HepG2 (cell line): ENCODE measurements at regions not wholly inside any gene's neighbourhood (a gene's known extent, or its start where the extent isn't known, plus 50 kb on each side); places are given as distances from the start of the nearest gene placed in this dataset.
"Not testable (repeated sequence)": the region's sequence is repeated elsewhere in the genome, so short reads cannot be mapped to it uniquely, and the experiment has no call there.

Source experiments
- ATAC-seq: fragments of 200-7000 bp; cut with Tn5 transposase; 3 replicates; pipeline ENCODE4 v1.9.1; 2020; ENCODE audit warnings: mild to moderate bottlenecking, moderate library complexity
- BruUV-seq: library from RNA; stranded (reverse); fragments of 400-500 nt; replicated peaks from 2 replicates; lab custom pipeline; 2021; lab: Mats Ljungman, UMichigan
- CTCF ChIA-PET: fragments of 300-600 bp; formaldehyde crosslinking; extraction: SDS; loops from one replicate; lab custom pipeline; 2021; ENCODE audit warnings: low total read pairs, inconsistent platforms, low intra/inter-chr PET ratio; lab: Yijun Ruan, JAX
- POLR2A ChIA-PET: fragments of 350-600 bp; sonication (Branson Sonifier 250); formaldehyde crosslinking; loops from one replicate; lab custom pipeline; 2020; ENCODE audit warnings: antibody characterized with exemption, inconsistent platforms; lab: Yijun Ruan, JAX
- DNase-seq: peaks from one replicate; pipeline ENCODE4 v3.0.0-alpha.2; 2015; ENCODE audit warnings: low spot score
- FAIRE-seq: peaks from 3 replicates; lab custom pipeline; 2011; peaks lifted over from hg19 to GRCh38; lab: Jason Lieb, UNC
- H2AFZ ChIP-seq: one replicate; pipeline ENCODE4 v1.6.1; 2011; ENCODE audit warnings: low read length, inconsistent platforms
- H3K27ac ChIP-seq: fragments of 300-600 bp; 3 replicates; pipeline ENCODE4 v1.8.0; 2011; ENCODE audit warnings: mixed run types, mild to moderate bottlenecking, mixed read lengths, low read length, inconsistent platforms; ENCODE audit not compliant: insufficient read depth; ENCODE audit errors: extremely low read length
- H3K27me3 ChIP-seq, 2 experiments: fragments of 200-600 bp in 1 of 2; 2 replicates in 1 of 2; 3 replicates in 1 of 2; pipeline versions ENCODE4 v1.6.0 to v1.8.0; 2011; ENCODE audit warnings: low read length in 2 of 2, mild to moderate bottlenecking in 2 of 2, moderate library complexity in 2 of 2, inconsistent platforms in 1 of 2; ENCODE audit not compliant: insufficient read depth in 2 of 2, control insufficient read depth in 1 of 2
- H3K36me3 ChIP-seq, 2 experiments: fragments of 200-600 bp in 1 of 2; replicated peaks in 1 of 2; 2 replicates in 1 of 2; 3 replicates in 1 of 2; pipeline versions ENCODE4 v1.5.1 to v1.8.0; 2011; ENCODE audit warnings: low read length in 2 of 2, inconsistent platforms in 1 of 2; ENCODE audit not compliant: insufficient read depth in 2 of 2, control insufficient read depth in 1 of 2
- H3K4me1 ChIP-seq: 2 replicates; pipeline ENCODE4 v1.5.1; 2012; ENCODE audit warnings: low read length, inconsistent platforms; ENCODE audit not compliant: insufficient read depth
- H3K4me2 ChIP-seq: 2 replicates; pipeline ENCODE4 v1.6.0; 2011; ENCODE audit warnings: low read depth, low read length, inconsistent platforms
- H3K4me3 ChIP-seq, 3 experiments: fragments of 200-600 bp in 1 of 3; sonication (generic), shearing (Covaris generic) in 1 of 3; replicated peaks in 1 of 3; 2 replicates each; pipeline ENCODE4 v1.5.1; 2011 to 2016; ENCODE audit warnings: low read length in 3 of 3, inconsistent platforms in 2 of 3, low read depth in 2 of 3, mild to moderate bottlenecking in 2 of 3, control low read depth in 1 of 3, mixed read lengths in 1 of 3; ENCODE audit not compliant: insufficient read depth in 1 of 3
- H3K79me2 ChIP-seq: one replicate; pipeline ENCODE4 v1.6.1; 2011; ENCODE audit warnings: low read length, inconsistent platforms; ENCODE audit not compliant: insufficient read depth
- H3K9ac ChIP-seq: 2 replicates; pipeline ENCODE4 v1.6.0; 2011; ENCODE audit warnings: mild to moderate bottlenecking, low read depth, low read length, inconsistent platforms; ENCODE audit not compliant: insufficient read depth
- H3K9me3 ChIP-seq: 2 replicates; pipeline ENCODE4 v1.5.1; 2012; ENCODE audit warnings: mild to moderate bottlenecking, low read length
- H4K20me1 ChIP-seq: 2 replicates; pipeline ENCODE4 v1.6.0; 2011; ENCODE audit warnings: inconsistent platforms, mild to moderate bottlenecking, low read length, moderate library complexity; ENCODE audit not compliant: insufficient read depth
- ARNTL ChIP-seq: sonication (generic); formaldehyde crosslinking; IDR thresholded peaks from 2 replicates; pipeline ENCODE4 v1.4.0; 2020; ENCODE audit warnings: mild to moderate bottlenecking, missing genetic modification reagents
- ELF1 ChIP-seq: sonication (generic); formaldehyde crosslinking; IDR thresholded peaks from 2 replicates; pipeline ENCODE4 v1.4.0; 2020; ENCODE audit warnings: missing genetic modification reagents
- GFI1 ChIP-seq: sonication (generic); formaldehyde crosslinking; IDR thresholded peaks from 2 replicates; pipeline ENCODE4 v1.5.0; 2020; ENCODE audit warnings: missing genetic modification reagents, mild to moderate bottlenecking, borderline replicate concordance
- HNF1B ChIP-seq: sonication (generic); formaldehyde crosslinking; IDR thresholded peaks from 2 replicates; pipeline ENCODE4 v1.5.1; 2020; ENCODE audit warnings: mild to moderate bottlenecking, moderate library complexity, missing genetic modification reagents
- YEATS2 ChIP-seq: sonication (generic); formaldehyde crosslinking; IDR thresholded peaks from 2 replicates; pipeline ENCODE4 v1.4.0; 2020; ENCODE audit warnings: missing genetic modification reagents, borderline replicate concordance
- ZBTB7A ChIP-seq: sonication (generic); formaldehyde crosslinking; IDR thresholded peaks from 2 replicates; pipeline ENCODE4 v1.8.0; 2022; ENCODE audit warnings: mild to moderate bottlenecking, missing genetic modification reagents
- ZNF180 ChIP-seq: sonication (generic); formaldehyde crosslinking; IDR thresholded peaks from 2 replicates; pipeline ENCODE4 v1.4.0; 2020; ENCODE audit warnings: low read depth, missing genetic modification reagents, borderline replicate concordance
- ZNF281 ChIP-seq: sonication (generic); formaldehyde crosslinking; IDR thresholded peaks from 2 replicates; pipeline ENCODE4 v1.4.0; 2020; ENCODE audit warnings: missing genetic modification reagents, borderline replicate concordance
- ZNF512 ChIP-seq: sonication (generic); formaldehyde crosslinking; IDR thresholded peaks from 2 replicates; pipeline ENCODE4 v1.4.0; 2020; ENCODE audit warnings: mild to moderate bottlenecking, missing genetic modification reagents
- ZNF850 ChIP-seq: sonication (generic); formaldehyde crosslinking; conservative IDR thresholded peaks from 2 replicates; pipeline ENCODE4 v1.9.0; 2021; ENCODE audit warnings: mild to moderate bottlenecking, missing genetic modification reagents
- whole genome bisulfite sequencing: methylation state at CpG from one replicate; pipeline ENCODE4 v1.1.6; 2017; ENCODE audit warnings: low lambda C conversion rate; 5-methylcytosine and 5-hydroxymethylcytosine counted together
- in situ Hi-C: cut with HindIII; loops from 2 replicates; pipeline ENCODE4 v1.10.0; 2017; ENCODE audit warnings: low pct_unique_long_range_greater_than_20kb; ENCODE audit not compliant: extremely low pct_ligation_motif_present
- intact Hi-C: fragments of 100-400 bp; cut with micrococcal nuclease; formaldehyde crosslinking; loops from one replicate; pipeline ENCODE4 v1.10.0; 2022; ENCODE audit not compliant: unreplicated experiment

GRCh38 chr10:37044319-37044718 lies 81.1 kb upstream of the ANKRD30A start:
- H3K36me3 ChIP-seq, H3K9me3 ChIP-seq, DNase-seq, H3K4me1 ChIP-seq, FAIRE-seq, H3K9ac ChIP-seq, H4K20me1 ChIP-seq, H3K4me2 ChIP-seq, H3K27ac ChIP-seq, H3K27me3 ChIP-seq, H2AFZ ChIP-seq, in situ Hi-C loops, H3K4me3 ChIP-seq, ATAC-seq, POLR2A ChIA-PET, intact Hi-C loops, BruUV-seq, H3K79me2 ChIP-seq, CTCF ChIA-PET: not testable (repeated sequence)
- WGBS, result 57% methylated on average over 10 of the region's 10 CpGs

GRCh38 chr10:37035853-37036252 lies 89.5 kb upstream of the ANKRD30A start:
- no peak overlapping the region for H3K4me2 ChIP-seq
- DNase-seq, result no peak
- H3K9me3 ChIP-seq, result no peaks in the 10 kb centered on the region
- CTCF ChIA-PET, result no interaction called here
- intact Hi-C loops, result no loop called here
- H3K79me2 ChIP-seq, result no peaks in the 10 kb centered on the region
- no TSS peak for BruUV-seq
- H2AFZ ChIP-seq, result no peak overlapping the region
- no peak overlapping the region for H3K4me3 ChIP-seq
- in situ Hi-C loops, result no loop called here
- H3K4me1 ChIP-seq, result no peaks in the 10 kb centered on the region
- H3K9ac ChIP-seq, result no peak overlapping the region
- no peak overlapping the region for H3K27ac ChIP-seq
- no peaks in the 10 kb centered on the region for H4K20me1 ChIP-seq
- FAIRE-seq, result no peak
- 0% methylated on average over 1 of the region's 1 CpG for WGBS
- no peak for ATAC-seq
- H3K36me3 ChIP-seq, result no peaks in the 10 kb centered on the region
- H3K27me3 ChIP-seq, result no peaks in the 10 kb centered on the region
- POLR2A ChIA-PET, result no interaction called here
- TF ChIP-seq ELF1 (no peak), ZNF512 (CRISPR knock-in tag) (no peak), ZBTB7A (CRISPR knock-in tag) (no peak), GFI1 (CRISPR knock-in tag) (no peak), ZNF281 (CRISPR knock-in tag) (no peak), HNF1B (CRISPR knock-in tag) (no peak), YEATS2 (CRISPR knock-in tag) (no peak), ZNF850 (CRISPR knock-in tag) (no peak), ZNF180 (CRISPR knock-in tag) (no peak), ARNTL (CRISPR knock-in tag) (no peak)
